ENCODE measurements at regions not wholly inside any gene's neighbourhood (a gene's known extent, or its start where the extent isn't known, plus 50 kb on each side); places are given as distances from the start of the nearest gene placed in this dataset.

DNA sequence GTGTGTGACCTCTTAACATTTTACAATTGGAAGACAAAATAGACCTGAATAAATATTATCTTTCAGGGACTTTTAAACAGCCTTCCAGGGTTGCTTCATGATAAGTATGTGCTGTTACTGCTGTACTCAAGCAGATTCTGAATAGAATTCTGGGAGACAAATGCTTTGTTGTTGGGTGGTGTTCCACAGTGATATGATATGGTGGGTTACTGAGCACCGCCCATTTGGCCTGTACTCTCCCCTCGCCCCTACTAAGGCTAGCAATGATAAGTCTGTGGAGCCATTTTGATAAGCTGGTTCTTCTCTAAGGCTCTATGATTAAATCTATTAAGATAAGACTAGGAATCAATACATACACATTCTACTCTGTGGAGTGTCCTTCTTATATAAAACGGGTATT, 89.8 kb upstream of the ITGA4 start:
- H3K36me3 ChIP-seq (ENCODE audit: control insufficient read depth, insufficient read depth, low read length) = no peaks in the 10 kb centered on the region
- H3K27me3 ChIP-seq (replicated peaks; ENCODE audit: control insufficient read depth, insufficient read depth, low read length) = no peaks in the 10 kb centered on the region
- DNase-seq (ENCODE audit: extremely low read depth, insufficient read length) = no peak
- no peak overlapping the region for H3K4me3 ChIP-seq (replicated peaks; ENCODE audit: low read depth, low read length)
- no peak for TF ChIP-seq CTCF (IDR thresholded peaks at IDR 0.05; ENCODE audit: insufficient read depth, low read length, poor library complexity, severe bottlenecking)

GRCh38 chr2:181367906-181368435, 89.2 kb upstream of the ITGA4 start:
- no peak overlapping the region for H3K4me3 ChIP-seq (replicated peaks; ENCODE audit: low read depth, low read length)
- H3K27me3 ChIP-seq (replicated peaks; ENCODE audit: control insufficient read depth, insufficient read depth, low read length) = no peaks in the 10 kb centered on the region
- H3K36me3 ChIP-seq (ENCODE audit: control insufficient read depth, insufficient read depth, low read length) = no peaks in the 10 kb centered on the region
- TF ChIP-seq CTCF (IDR thresholded peaks at IDR 0.05; ENCODE audit: insufficient read depth, low read length, poor library complexity, severe bottlenecking) = no peak
- no peak for DNase-seq (ENCODE audit: extremely low read depth, insufficient read length)

GRCh38 chr2:181370126-181370525, 87.1 kb upstream of the ITGA4 start:
- no peak for TF ChIP-seq CTCF (IDR thresholded peaks at IDR 0.05; ENCODE audit: insufficient read depth, low read length, poor library complexity, severe bottlenecking)
- no peaks in the 10 kb centered on the region for H3K27me3 ChIP-seq (replicated peaks; ENCODE audit: control insufficient read depth, insufficient read depth, low read length)

GRCh38 chr2:181371195-181371594, 86.0 kb upstream of the ITGA4 start:
- no peak for TF ChIP-seq CTCF (IDR thresholded peaks at IDR 0.05; ENCODE audit: insufficient read depth, low read length, poor library complexity, severe bottlenecking)
- Histone ChIP-seq H3K4me3 (replicated peaks; ENCODE audit: low read depth, low read length) (no peak overlapping the region), H3K27me3 (replicated peaks; ENCODE audit: control insufficient read depth, insufficient read depth, low read length) (no peaks in the 10 kb centered on the region), H3K36me3 (ENCODE audit: control insufficient read depth, insufficient read depth, low read length) (no peaks in the 10 kb centered on the region)
- no peak for DNase-seq (ENCODE audit: extremely low read depth, insufficient read length)

More at GRCh38 chr2:181370126-181370525, 87.1 kb upstream of the ITGA4 start:
- no peak for DNase-seq (ENCODE audit: extremely low read depth, insufficient read length)
- Histone ChIP-seq H3K36me3 (ENCODE audit: control insufficient read depth, insufficient read depth, low read length) (no peaks in the 10 kb centered on the region), H3K4me3 (replicated peaks; ENCODE audit: low read depth, low read length) (no peak overlapping the region)

DNA sequence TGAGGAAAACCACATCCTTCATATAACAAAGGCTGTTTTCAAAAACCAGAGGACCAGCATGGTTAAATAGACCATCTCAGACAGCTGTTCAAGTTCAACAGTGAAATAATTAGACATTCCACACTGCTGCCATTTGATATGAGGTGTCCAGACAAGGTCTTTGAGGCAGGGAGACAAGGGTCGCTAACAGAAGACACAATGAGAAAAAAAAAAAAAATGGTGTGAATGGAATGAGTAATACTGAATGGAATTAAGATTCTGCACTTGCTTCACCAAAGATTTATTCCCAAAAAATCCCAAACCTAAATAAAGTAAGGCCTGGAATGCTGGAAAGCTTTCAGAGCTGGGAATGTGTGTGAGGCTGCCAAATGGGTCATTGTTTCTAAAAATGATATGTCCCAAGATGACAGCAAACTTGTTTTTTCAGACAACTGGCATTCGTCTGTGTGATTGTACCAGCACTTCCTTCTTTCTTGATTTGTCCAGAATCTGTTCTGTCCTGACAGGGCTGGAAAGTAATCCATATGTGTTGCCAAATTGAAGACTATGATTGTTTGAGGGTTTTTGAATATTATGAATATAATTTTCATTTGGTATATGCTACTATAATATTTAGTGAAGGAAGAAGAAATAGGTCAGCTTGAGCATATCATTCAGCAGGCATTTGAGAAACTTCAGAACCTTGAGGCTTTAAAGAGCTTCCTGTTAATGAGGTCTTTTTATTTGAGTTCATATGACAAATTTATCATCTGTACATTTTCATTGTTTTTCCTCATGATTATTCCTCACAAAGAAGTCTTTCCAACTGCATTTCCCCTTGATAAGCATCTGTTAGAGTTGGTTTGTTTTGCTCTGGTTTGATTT, 85.2 kb upstream of the ITGA4 start:
- TF ChIP-seq CTCF (IDR thresholded peaks at IDR 0.05; ENCODE audit: insufficient read depth, low read length, poor library complexity, severe bottlenecking) = no peak
- Histone ChIP-seq H3K36me3 (ENCODE audit: control insufficient read depth, insufficient read depth, low read length) (no peaks in the 10 kb centered on the region), H3K4me3 (replicated peaks; ENCODE audit: low read depth, low read length) (no peak overlapping the region), H3K27me3 (replicated peaks; ENCODE audit: control insufficient read depth, insufficient read depth, low read length) (no peaks in the 10 kb centered on the region)
- DNase-seq (ENCODE audit: extremely low read depth, insufficient read length) = no peak
